ENCODE measurements at regions not wholly inside any gene's neighbourhood (a gene's known extent, or its start where the extent isn't known, plus 50 kb on each side); places are given as distances from the start of the nearest gene placed in this dataset.
A peak's percentile ranks its signal among the peaks of the same experiment; 100 is the strongest.

DNA sequence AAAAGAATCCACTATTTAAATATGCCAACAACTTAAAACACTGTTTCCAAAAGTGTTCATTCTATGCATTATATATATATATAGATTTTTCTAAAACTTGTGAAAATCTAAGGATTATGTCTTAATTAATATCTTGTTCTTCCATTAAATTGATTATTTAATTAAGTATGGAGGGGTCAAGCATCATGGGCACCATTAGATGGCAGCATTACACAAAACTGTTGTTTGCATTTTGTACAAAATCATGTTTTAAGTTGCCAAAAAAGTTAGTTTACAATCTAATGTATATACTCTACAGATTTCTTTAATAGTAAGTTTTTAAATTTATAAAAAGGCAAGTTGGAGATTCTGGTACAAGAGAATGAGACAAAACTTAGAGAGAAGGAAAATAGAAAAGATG, 213.2 kb upstream of the EDNRB start:
- Histone ChIP-seq H3K27me3 (ENCODE audit: control insufficient read depth, low read length) (peaks cover 8% of the 10 kb centered on the region), H3K36me3 (ENCODE audit: control insufficient read depth, low read length) (no peaks in the 10 kb centered on the region), H3K4me2 (ENCODE audit: low read length) (no peak overlapping the region), H3K27ac (ENCODE audit: low read depth, low read length) (no peak overlapping the region), H3K9me2 (replicated peaks; ENCODE audit: control insufficient read depth, low read length) (no peaks in the 10 kb centered on the region), H3K79me2 (ENCODE audit: control insufficient read depth, low read length) (no peaks in the 10 kb centered on the region), H3K4me3 (ENCODE audit: low read length) (no peak overlapping the region), H3F3A (ENCODE audit: control insufficient read depth, insufficient read depth) (no peaks in the 10 kb centered on the region), H4K20me1 (ENCODE audit: control insufficient read depth, insufficient read depth, low read depth, low read length) (no peaks in the 10 kb centered on the region), H3K4me1 (ENCODE audit: control insufficient read depth, low read length) (no peaks in the 10 kb centered on the region), H3K9me3 (ENCODE audit: control insufficient read depth, insufficient read depth, low read length) (no peaks in the 10 kb centered on the region)
- TF ChIP-seq EZH2phosphoT487 (IDR thresholded peaks at IDR 0.05; ENCODE audit: borderline replicate concordance, low read length), result no peak
- TF ChIP-seq, protein P1, sequence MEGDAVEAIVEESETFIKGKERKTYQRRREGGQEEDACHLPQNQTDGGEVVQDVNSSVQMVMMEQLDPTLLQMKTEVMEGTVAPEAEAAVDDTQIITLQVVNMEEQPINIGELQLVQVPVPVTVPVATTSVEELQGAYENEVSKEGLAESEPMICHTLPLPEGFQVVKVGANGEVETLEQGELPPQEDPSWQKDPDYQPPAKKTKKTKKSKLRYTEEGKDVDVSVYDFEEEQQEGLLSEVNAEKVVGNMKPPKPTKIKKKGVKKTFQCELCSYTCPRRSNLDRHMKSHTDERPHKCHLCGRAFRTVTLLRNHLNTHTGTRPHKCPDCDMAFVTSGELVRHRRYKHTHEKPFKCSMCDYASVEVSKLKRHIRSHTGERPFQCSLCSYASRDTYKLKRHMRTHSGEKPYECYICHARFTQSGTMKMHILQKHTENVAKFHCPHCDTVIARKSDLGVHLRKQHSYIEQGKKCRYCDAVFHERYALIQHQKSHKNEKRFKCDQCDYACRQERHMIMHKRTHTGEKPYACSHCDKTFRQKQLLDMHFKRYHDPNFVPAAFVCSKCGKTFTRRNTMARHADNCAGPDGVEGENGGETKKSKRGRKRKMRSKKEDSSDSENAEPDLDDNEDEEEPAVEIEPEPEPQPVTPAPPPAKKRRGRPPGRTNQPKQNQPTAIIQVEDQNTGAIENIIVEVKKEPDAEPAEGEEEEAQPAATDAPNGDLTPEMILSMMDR (IDR thresholded peaks at IDR 0.05; ENCODE audit: low read depth, low read length, poor library complexity, severe bottlenecking), result peak; percentile 24

- Histone ChIP-seq H3K4me3 (ENCODE audit: low read length) (no peak overlapping the region), H3K9me3 (ENCODE audit: control insufficient read depth, insufficient read depth, low read length) (no peaks in the 10 kb centered on the region), H3K4me1 (ENCODE audit: control insufficient read depth, low read length) (no peaks in the 10 kb centered on the region), H4K20me1 (ENCODE audit: control insufficient read depth, insufficient read depth, low read depth, low read length) (no peaks in the 10 kb centered on the region), H3K27me3 (ENCODE audit: control insufficient read depth, low read length) (peaks cover 8% of the 10 kb centered on the region), H3F3A (ENCODE audit: control insufficient read depth, insufficient read depth) (no peaks in the 10 kb centered on the region), H3K9me2 (replicated peaks; ENCODE audit: control insufficient read depth, low read length) (no peaks in the 10 kb centered on the region), H3K79me2 (ENCODE audit: control insufficient read depth, low read length) (no peaks in the 10 kb centered on the region), H3K27ac (ENCODE audit: low read depth, low read length) (no peak overlapping the region), H3K4me2 (ENCODE audit: low read length) (no peak overlapping the region), H3K36me3 (ENCODE audit: control insufficient read depth, low read length) (no peaks in the 10 kb centered on the region)
- TF ChIP-seq, protein P1 (IDR thresholded peaks at IDR 0.05; ENCODE audit: low read depth, low read length, poor library complexity, severe bottlenecking), result no peak
- TF ChIP-seq EZH2phosphoT487 (IDR thresholded peaks at IDR 0.05; ENCODE audit: borderline replicate concordance, low read length), result no peak
These were observed 212.7 kb upstream of the EDNRB start for GRCh38 chr13:78131346-78131745.

- Histone ChIP-seq H3F3A (ENCODE audit: control insufficient read depth, insufficient read depth) (no peaks in the 10 kb centered on the region), H4K20me1 (ENCODE audit: control insufficient read depth, insufficient read depth, low read depth, low read length) (no peaks in the 10 kb centered on the region), H3K27ac (ENCODE audit: low read depth, low read length) (no peak overlapping the region), H3K4me1 (ENCODE audit: control insufficient read depth, low read length) (no peaks in the 10 kb centered on the region), H3K79me2 (ENCODE audit: control insufficient read depth, low read length) (no peaks in the 10 kb centered on the region), H3K9me3 (ENCODE audit: control insufficient read depth, insufficient read depth, low read length) (no peaks in the 10 kb centered on the region), H3K4me3 (ENCODE audit: low read length) (no peak overlapping the region), H3K36me3 (ENCODE audit: control insufficient read depth, low read length) (no peaks in the 10 kb centered on the region), H3K27me3 (ENCODE audit: control insufficient read depth, low read length) (peaks cover 8% of the 10 kb centered on the region), H3K4me2 (ENCODE audit: low read length) (no peak overlapping the region), H3K9me2 (replicated peaks; ENCODE audit: control insufficient read depth, low read length) (no peaks in the 10 kb centered on the region)
- no peak for TF ChIP-seq EZH2phosphoT487 (IDR thresholded peaks at IDR 0.05; ENCODE audit: borderline replicate concordance, low read length)
- TF ChIP-seq, protein P1 (IDR thresholded peaks at IDR 0.05; ENCODE audit: low read depth, low read length, poor library complexity, severe bottlenecking), result no peak
These were observed 211.2 kb upstream of the EDNRB start for GRCh38 chr13:78129823-78130222.

DNA sequence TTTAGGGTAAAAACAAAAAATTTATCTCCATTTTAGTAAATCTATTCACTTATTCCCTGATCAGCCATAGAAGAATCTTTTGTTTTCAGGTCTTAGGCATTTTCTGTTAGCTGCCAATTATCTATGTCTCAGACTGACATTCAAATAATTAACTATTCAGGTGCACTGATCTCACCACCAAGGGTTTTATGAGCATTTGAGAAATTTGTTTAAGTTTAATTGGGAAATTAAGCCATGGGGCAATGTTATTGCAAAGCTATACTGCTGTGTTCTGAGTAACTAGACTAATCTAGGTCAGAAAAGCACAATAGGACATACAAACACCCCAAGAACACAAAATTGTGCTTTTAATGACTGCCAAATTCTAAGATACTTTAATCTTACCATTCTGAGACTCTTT, 210.7 kb upstream of the EDNRB start:
- Histone ChIP-seq H3K79me2 (ENCODE audit: control insufficient read depth, low read length) (no peaks in the 10 kb centered on the region), H3K27me3 (ENCODE audit: control insufficient read depth, low read length) (peaks cover 8% of the 10 kb centered on the region), H4K20me1 (ENCODE audit: control insufficient read depth, insufficient read depth, low read depth, low read length) (no peaks in the 10 kb centered on the region), H3K9me3 (ENCODE audit: control insufficient read depth, insufficient read depth, low read length) (no peaks in the 10 kb centered on the region), H3K9me2 (replicated peaks; ENCODE audit: control insufficient read depth, low read length) (no peaks in the 10 kb centered on the region), H3K36me3 (ENCODE audit: control insufficient read depth, low read length) (no peaks in the 10 kb centered on the region), H3K4me3 (ENCODE audit: low read length) (no peak overlapping the region), H3K4me1 (ENCODE audit: control insufficient read depth, low read length) (no peaks in the 10 kb centered on the region), H3F3A (ENCODE audit: control insufficient read depth, insufficient read depth) (no peaks in the 10 kb centered on the region), H3K4me2 (ENCODE audit: low read length) (no peak overlapping the region), H3K27ac (ENCODE audit: low read depth, low read length) (no peak overlapping the region)
- TF ChIP-seq, protein P1 (IDR thresholded peaks at IDR 0.05; ENCODE audit: low read depth, low read length, poor library complexity, severe bottlenecking), result no peak
- TF ChIP-seq EZH2phosphoT487 (IDR thresholded peaks at IDR 0.05; ENCODE audit: borderline replicate concordance, low read length), result no peak

Data from DOHH2 (cell line).